ENCODE measurements at regions not wholly inside any gene's neighbourhood (a gene's known extent, or its start where the extent isn't known, plus 50 kb on each side); places are given as distances from the start of the nearest gene placed in this dataset.
"Not testable (repeated sequence)": the region's sequence is repeated elsewhere in the genome, so short reads cannot be mapped to it uniquely, and the experiment has no call there.

DNA sequence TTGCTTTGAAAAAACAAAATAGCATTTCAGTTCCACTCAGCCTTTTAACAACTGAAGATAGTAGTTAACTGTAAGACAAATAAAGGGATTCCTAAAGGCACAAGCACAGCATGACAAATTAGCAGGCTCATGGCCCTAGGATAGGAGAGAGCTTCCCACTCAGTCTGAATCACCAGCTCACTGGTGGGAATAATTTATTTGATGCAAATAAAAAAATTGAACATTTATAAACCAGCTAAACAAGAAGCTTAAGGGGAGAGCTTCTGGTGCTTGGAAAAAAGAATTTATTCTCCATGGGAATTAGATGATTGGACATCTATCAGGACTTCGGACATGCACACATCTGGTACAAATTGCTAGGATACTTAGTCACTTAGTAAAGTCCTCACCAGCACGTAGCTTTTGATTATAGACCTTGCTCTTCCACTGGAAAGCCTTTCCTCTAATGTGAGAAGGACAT lies 294.1 kb upstream of the TNC start:
- DNase-seq, result no peak

DNA sequence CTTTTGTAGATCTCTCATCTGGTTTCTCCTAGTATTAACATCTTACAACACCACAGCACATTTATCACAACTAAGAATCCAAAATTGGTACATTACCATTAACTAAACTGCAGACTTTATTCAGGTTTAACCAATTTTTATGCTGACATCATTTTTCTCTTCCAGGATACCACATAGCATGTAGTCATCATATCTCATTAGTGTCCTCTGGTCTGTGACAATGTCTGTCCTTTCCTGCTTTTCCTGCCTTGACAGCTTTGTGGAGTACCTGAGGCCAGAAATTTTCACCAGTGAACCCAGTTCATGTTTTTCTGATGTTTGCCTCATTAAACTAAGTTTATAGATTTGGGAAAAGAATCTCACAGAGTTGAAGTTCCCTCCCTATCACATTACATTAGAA lies 294.7 kb upstream of the TNC start:
- no peak for DNase-seq

DNA sequence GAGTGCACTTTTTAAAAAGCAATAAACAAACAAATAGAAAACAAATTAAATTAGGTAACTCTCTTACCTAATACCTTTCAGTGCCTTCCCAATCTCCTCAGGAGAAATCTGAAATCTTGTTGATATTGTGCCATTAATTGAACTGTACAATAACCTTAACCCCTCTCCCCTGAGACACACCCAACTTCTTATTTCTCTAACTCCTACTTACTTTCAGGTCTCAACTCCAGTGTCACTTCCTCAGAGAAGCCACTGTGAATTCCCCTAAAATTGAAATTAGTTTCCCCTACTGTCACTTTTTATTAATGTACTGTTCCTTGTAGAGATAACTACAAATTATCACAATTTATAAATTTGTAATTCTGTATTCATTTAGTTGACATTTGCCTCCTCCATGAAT lies 295.3 kb upstream of the TNC start:
- no peak for DNase-seq

DNA sequence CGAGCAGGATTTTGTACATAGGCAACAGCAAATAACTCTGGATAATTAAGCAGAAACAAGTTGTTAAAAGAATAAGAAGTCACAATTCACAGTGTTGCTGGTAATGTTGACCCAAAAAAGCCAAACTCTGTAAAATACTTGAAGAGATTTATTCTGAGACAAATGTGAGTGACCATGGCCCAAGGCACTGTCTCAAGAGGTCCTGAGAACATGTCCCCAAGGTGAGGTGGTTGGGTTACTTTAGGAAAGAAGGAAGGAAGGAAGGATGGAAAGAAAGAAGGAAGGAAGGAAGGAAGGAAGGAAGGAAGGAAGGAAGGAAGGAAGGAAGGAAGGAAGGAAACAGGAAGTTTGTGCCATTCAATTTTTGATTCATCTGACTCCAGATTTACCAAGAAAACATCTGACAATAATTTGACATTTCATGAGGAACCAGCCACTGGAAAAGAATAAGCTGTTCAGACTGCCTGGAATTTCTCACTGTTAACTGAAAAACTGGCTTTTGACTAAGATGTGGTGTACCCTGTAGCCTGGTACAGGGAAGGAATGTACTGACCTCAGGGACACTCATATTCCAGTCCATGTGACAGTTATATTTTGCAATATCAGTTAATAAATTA lies 295.9 kb upstream of the TNC start:
- no peak for DNase-seq

DNA sequence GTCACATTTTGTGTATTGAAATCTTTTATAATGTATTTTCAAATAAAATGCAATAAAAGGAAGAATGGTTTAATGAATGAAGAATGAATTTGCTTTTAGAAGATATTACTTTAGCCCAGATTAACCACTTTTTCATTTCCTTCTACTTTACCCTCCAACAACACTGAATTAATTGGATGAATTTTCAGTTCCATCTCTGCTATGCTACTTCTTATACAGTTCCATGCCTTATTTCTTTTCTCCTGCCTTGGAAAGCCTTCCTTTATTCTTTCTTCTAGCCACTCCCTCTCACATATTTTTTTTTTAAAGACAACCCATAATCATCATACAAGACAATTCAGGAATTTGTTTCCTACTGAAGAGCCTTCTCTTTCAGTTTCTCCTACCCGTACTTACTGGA lies 296.6 kb upstream of the TNC start:
- DNase-seq, result no peak

DNA sequence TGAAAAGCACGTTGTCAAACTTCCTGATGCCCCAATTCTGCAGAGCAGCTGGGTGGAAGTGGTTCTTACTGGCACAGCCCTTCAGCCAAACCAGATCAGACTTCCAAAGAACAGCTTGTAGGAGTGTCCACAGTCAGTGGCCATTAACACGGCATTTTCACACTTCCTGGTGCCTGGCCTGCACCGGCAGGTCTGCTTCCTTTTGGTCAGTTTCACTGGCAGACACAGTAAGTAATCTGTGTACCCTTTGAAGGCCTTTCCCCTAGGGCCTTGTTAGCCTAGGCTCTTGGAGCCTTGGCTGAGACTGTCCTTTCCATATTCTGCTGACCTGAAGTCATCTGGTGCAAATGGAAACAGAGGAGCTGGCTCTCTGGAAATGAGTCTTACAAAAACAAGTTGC lies 297.5 kb upstream of the TNC start:
- no peak for DNase-seq

DNA sequence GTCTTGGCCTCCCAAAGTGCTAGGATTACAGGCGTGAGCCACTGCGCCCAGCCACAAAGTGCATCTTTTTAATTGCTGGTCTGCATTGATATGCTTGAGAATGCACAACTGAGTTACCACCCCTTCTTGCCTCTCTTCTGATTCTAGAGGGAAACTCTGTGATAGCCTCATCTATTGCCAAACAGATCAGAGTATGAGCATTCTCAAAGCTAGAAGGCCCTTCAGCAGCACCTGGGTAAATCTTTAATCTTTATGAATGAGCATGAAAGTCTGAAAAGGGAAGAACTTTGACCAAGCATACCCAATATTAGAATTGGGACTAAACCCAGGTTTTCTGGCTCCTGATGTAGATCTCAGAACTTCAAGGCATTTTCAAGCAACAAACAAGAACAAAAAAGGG lies 298.3 kb upstream of the TNC start:
- DNase-seq, result no peak

DNA sequence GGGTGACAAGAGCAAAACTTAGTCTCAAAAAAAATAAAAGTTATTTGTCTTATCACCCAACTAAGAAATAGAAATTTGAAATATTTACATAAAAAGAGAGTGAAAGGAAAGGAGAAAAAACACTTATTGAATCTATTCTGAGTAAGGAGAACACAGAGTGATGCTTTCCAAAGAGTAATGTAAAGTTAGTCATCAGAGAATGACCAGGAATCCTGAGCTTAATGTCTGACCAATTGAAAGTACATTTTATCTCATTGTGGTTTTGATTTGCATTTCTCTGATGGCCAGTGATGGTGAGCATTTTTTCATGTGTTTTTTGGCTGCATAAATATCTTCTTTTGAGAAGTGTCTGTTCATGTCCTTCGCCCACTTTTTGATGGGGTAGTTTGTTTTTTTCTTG lies 300.2 kb upstream of the TNC start:
- not testable (repeated sequence) for DNase-seq

DNA sequence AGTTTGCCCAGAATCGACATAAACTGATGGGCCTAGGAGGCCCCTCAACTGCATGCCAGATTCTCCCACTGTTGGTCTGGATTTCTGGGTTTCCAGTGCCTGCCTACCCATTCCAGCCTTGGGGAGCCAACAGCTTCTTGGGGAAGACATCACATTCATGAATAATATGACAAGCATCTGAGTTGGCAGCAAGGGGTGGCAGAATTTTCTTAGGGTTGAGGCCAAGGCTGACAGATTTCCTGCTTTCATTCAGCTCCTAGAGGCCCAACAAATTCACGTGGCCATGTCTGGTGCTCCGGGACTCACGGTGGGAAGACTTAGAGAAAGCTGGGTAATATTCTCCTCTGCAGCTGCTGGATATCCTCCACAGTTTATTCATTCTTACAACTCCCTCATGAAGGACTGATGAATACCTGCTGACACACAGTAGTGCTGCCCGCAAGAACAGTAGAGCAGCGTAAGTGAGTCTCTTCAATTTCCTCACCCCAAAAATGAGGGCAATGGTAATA lies 305.0 kb upstream of the TNC start:
- no peak for DNase-seq

DNA sequence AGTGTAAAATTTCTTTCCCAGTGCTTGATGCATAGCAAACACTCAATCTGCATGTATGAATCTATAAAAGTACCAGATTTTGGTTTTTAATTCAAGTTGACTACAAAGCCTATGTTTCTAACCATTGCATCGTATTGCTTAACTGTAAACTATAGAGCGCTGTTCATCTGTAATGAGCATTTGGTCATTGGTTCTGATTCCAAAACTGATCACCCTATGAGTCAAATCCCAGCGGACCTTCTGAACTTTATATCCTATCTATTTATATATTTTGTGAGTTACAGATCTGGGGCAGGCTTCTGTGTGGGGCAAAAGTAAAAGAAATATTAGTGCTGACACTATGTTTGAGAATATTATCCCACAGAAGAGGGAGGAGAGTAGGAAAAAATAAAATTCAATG lies 305.7 kb upstream of the TNC start:
- no peak for DNase-seq

DNA sequence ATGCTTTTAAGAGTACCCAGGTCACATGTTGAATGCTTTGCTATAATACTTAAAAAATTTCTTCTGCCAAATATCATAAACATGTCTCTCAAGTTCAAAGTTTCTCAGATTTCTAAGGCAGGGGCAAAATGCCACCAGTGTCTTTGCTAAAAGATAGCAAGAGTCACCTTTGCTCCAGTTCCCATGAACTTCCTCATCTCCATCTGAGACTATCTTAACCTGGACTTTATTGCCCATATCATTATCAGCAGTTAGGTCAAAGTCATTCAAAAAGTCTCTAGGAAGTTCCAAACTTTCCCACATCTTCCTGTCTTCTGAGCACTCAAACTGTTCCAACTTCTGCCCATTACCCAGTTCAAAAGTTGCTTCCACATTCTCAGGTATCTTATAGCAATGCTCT lies 307.6 kb upstream of the TNC start:
- DNase-seq, result no peak

DNA sequence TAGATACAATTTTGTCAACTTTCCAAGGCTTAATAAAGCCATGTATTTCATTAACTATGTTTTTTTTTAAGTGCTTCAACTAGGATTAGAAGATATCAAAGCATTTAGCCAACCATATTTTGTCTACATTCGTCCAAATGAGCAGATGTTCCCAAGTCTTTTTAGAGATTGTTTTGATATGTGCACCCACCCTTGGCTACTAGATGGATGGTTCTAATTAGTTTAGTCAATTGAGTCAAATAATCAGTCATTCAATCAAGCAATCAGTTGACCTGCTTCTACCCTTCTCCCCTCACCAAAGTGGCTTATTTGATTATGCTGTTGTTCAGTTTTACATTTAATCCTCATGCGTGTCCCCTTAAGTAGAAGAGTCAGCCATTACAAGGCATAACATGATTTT lies 319.5 kb upstream of the TNC start:
- DNase-seq, result no peak

DNA sequence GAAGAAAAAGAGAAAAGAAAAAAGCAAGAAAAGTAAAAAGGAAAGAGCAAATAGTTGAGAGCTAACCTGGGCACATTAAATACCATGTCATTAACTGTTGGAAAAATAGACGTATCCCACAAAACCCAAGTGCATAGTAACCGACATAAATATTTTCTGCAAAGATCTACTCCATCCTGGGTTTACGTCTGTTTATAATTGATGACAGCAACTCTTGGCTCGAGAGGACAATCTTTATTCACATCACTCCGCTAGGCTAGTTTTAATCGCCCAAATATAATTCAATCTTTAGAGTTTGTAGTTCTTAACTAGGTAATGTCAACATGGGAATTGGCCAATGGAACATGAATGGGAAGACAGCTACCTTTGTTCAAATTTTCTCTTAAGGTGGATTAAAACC lies 321.7 kb upstream of the TNC start:
- DNase-seq, result no peak

DNA sequence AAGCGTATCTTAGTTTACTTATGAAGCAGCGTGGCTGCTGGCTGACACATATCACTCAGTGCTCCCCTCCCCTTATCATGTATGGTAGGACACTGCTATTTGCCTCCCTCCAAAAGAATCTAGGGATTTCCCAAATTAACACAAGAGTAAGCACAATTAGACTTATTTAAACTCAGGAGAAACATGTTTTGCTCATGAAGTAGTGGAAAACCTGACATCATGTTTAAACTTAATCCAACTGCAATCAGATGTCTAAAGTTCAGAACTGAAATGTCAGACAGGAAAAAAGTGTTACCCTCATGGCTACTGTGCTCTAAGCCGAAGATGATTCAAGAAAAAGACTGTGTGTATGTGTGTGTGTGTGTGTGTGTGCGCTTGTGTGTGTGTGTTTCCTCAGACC lies 324.1 kb upstream of the TNC start:
- no peak for DNase-seq

DNA sequence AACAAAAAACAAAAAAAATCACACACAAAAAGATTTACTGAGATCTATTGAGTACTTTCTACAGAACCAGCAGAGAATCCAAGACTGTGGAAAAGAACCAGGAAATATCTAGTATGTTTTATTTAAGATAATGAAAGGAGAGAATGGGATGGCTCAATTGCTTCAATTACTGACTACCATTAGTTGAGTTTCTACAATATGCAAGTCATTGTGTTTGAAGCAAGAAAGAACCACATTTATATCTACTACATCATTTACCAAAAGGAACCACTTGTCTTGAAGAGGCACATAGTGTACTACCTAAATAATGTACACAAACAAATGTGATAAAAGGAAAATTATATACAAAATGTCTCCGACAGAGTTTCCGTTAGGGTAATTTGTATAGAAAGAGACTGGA lies 325.9 kb upstream of the TNC start:
- no peak for DNase-seq

DNA sequence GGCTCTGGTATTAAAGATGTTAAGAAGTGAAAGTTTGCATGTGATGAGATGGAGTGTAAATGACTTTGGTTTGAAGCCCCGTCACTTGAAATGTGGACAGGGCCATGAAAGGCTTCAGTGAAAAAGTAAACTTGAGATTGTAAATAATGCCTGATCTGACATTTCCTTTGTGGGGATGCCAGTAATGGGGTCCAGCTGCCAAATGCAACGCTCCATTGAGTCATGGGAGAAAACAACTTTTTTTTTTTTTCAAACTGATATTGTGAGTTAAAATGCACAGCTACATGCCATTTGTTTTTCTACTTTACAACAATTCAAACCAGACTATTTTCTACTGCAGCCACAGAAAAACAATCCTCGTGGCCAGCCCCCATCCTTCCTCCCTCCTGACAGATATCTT lies 327.0 kb upstream of the TNC start:
- DNase-seq, result no peak

DNA sequence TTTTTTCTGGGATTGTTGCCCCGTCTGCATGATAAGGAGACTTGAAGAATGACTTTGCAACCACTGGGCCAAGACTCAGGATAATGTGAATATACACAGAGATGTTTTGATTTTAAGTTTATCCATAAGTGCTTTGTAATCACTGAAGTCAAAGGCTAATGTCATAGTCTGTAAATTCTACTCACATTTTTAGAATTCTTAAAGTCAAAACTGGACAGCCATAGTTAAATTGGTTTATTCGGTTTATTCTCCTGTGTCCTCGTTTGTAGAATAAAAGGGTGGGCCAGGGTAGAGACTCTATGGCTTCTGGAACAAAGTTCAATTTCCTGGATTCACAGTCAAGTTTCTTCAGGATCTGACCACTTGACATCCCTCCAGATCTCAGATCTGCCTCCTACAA lies 327.7 kb upstream of the TNC start:
- DNase-seq, result no peak

DNA sequence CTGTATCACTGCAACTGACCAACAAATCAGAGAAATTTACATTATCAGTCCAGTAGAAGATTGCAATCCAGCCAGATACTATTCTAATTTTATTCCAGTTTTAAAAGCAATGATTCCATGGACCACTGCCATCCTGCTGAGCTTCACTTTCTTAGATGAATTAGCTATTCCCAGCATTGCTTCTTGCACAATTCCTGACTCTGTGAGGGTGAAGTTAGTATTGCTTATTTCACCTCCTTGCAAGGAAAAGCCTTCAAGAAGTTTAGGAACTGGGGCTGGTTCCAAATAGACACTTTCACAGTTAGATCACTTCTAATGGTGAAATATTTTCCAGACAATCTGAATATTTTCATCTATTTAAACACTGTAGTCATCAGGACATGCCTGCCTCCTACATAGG lies 338.6 kb upstream of the TNC start:
- DNase-seq, result no peak

DNA sequence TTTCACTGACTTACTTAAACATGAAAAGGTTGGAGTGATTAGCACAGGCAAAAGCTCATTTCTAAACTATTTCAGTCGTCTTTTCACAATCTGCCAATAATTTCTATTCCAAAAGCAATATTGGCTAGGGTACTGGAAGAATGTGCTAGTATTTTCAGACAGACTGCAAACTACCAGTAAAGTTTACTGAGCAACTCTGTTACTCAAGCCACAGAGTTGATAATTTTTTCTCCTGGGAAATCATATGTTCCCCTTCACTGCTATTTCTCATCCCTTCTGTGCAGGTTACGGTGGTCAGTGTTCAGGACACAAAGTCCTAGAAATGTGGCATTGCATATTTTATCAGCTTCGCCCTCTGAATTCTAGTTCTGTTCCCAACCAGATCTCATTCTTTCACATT lies 343.3 kb upstream of the TNC start:
- no peak for DNase-seq

DNA sequence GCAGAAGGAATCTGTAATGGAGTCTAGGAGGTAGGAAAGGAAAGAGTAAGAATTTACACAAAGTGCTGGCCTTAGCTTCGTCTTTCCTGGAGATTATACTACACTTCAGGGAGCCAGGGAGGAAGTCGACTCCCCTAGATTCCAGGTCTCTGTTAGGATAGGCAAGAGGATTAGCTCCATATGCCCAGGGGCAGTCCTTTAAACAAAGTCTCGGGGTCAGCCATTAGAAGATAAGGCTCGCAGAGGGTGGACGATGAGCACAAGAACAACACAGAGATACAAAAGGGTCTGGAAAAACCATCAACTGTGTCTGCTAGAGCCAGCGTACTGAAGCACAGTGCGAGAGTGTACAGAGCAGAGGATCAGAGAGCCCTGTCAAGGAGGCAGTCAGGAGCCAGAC lies 344.7 kb upstream of the TNC start:
- no peak for DNase-seq

DNA sequence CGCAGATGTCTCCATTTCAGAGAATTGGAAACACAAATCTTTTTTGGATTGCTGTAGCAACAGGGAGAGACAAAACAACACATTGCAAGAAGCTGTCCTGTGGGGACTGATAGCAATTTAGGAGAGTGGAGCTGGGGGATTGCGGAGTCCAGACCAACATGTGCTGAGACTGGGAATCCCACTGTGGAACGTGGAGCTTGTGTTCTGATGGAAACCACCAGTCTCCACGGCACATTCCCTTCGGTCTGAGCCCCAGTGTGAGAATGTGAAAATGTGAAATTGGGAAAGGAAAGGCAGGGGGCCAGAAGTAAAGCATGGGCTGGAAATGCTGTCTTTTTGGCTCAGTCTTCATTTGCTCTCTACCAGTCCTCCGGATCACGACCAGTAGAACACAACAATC lies 348.8 kb upstream of the TNC start:
- DNase-seq, result no peak

DNA sequence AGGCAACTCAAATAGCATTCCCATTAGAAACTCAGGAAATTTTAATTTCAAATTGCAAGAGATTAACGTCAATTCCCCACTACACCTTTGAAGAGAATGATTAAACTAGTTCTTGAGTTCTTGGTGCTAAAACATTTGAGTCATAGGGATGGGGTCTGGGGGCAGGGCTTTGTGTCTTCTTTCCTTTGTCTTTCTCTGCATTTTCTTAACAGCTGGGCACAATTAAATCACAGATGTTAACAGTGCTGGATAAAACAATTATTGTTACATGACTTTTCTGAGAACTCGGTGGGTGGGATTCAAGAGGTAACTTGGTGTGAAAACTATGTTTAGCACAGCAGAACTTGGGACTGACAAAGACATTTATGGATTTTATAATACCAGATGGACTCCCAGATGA lies 351.9 kb upstream of the TNC start:
- no peak for DNase-seq

DNA sequence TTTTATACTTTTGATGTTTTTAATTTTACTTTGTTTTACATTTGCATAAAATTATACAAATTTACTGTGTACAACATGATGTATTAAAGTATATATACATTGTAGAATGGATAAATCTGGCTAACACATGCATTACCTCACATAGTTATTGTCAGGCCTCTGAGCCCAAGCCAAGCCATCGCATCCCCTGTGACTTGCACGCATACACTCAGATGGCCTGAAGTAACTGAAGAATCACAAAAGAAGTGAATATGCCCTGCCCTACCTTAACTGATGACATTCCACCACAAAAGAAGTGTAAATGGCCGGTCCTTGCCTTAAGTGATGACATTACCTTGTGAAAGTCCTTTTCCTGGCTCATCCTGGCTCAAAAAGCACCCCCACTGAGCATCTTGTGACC lies 355.1 kb upstream of the TNC start:
- DNase-seq, result not testable (repeated sequence)

DNA sequence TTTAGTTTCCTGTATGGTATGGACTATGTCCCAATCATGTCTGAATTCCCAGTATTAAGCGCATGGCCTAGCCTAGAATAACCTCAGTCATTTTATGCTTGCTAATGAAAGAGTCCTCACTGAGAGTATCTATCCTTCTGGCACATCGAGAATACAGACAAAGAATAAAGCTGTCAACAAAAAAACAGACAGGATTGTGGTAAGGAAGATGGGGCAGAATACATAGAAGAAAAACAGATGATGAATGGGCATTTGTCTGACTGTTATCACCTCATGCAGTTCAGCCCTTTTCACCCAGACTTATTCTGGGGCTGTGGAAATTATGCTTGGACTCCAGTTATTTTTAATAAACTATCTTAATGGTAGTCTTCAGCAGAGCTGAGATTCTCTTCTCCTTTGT lies 363.8 kb upstream of the TNC start:
- DNase-seq, result no peak

DNA sequence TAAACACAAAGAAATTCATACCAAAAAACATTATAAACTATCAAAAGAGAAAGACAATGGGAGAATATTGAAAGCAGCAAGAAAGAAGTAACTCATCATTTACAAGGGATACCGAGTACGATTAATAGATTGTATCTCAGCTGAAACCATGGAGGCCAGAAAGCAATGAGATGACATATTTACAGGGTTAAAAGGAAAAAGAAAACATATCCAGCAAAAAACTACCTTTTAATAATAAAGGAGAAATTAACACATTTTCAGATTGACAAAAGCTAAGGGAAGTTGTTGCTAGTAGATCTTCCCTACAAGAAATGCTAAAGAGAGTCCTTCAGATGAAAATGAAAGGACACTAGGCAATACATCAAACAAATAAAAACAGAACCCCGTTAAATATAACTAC lies 364.8 kb upstream of the TNC start:
- no peak for DNase-seq

DNA sequence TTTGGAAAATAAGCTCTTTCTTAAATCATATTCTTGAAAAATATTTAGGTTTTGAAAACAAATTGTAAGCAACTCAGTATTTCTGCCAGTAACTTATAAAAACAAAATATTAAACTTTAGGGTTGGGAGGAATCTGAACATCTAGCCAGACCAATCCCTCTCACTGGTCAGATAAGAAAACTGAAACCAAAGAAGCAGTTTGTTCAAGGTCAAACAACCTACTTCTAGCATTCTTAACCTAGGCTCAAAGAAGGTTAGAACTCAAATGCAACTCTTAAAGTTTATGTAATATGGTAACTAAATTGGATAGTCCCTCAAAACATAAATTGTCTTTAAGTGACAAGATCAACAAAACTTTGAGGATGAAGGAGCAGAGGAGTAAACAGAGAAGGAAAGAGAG lies 374.9 kb upstream of the TNC start:
- DNase-seq, result no peak

Data from NCI-H2029 (cell line).